Chondrocyte (in vitro differentiated cells): ENCODE measurements at regions not wholly inside any gene's neighbourhood (a gene's known extent, or its start where the extent isn't known, plus 50 kb on each side); places are given as distances from the start of the nearest gene placed in this dataset.

ENCODE experiments used
- DNase-seq: peaks from one replicate; pipeline ENCODE4 v3.0.0; 2021; ENCODE audit warnings: mixed read lengths, low spot score
- H3K27ac Mint-ChIP-seq: one replicate; pipeline ENCODE4 v1.8.0; 2021; ENCODE audit warnings: mild to moderate bottlenecking, moderate library complexity, mixed read lengths; ENCODE audit not compliant: unreplicated experiment
- H3K27me3 Mint-ChIP-seq: 2 replicates; pipeline ENCODE4 v1.8.0; 2021; ENCODE audit warnings: low read depth, mixed read lengths
- H3K36me3 Mint-ChIP-seq: 2 replicates; pipeline ENCODE4 v1.8.0; 2021; ENCODE audit warnings: low read depth, mixed read lengths
- H3K4me1 Mint-ChIP-seq: 2 replicates; pipeline ENCODE4 v1.8.0; 2021; ENCODE audit warnings: low read depth, mild to moderate bottlenecking, mixed read lengths
- H3K4me3 Mint-ChIP-seq: one replicate; pipeline ENCODE4 v1.8.0; 2021; ENCODE audit warnings: mild to moderate bottlenecking, moderate library complexity, mixed read lengths; ENCODE audit not compliant: unreplicated experiment
- H3K9me3 Mint-ChIP-seq: 2 replicates; pipeline ENCODE4 v1.8.0; 2021; ENCODE audit warnings: low read depth, mixed read lengths
- CTCF ChIP-seq: fragments of 200-600 bp; sonication (generic); IDR thresholded peaks from 2 replicates; pipeline ENCODE4 v1.5.0; 2021; ENCODE audit warnings: antibody characterized with exemption, mild to moderate bottlenecking, moderate library complexity

GRCh38 chr4:135065366-135065765, 863.8 kb upstream of the PABPC4L start:
- no peaks in the 10 kb centered on the region for H3K27me3 Mint-ChIP-seq
- no peaks in the 10 kb centered on the region for H3K36me3 Mint-ChIP-seq
- DNase-seq, result no peak
- no peak overlapping the region for H3K27ac Mint-ChIP-seq
- H3K9me3 Mint-ChIP-seq, result no peaks in the 10 kb centered on the region
- no peaks in the 10 kb centered on the region for H3K4me1 Mint-ChIP-seq
- no peak for TF ChIP-seq CTCF
- no peak overlapping the region for H3K4me3 Mint-ChIP-seq

- no peak for DNase-seq
- Mint-ChIP-seq H3K4me3 (no peak overlapping the region), H3K27ac (no peak overlapping the region), H3K9me3 (no peaks in the 10 kb centered on the region), H3K36me3 (no peaks in the 10 kb centered on the region), H3K27me3 (peaks cover 1% of the 10 kb centered on the region), H3K4me1 (no peaks in the 10 kb centered on the region)
- no peak for TF ChIP-seq CTCF
Measured at GRCh38 chr4:135050086-135050717, 848.6 kb upstream of the PABPC4L start.

- no peak for DNase-seq
- TF ChIP-seq CTCF, result no peak
- H3K27ac Mint-ChIP-seq, result no peak overlapping the region
- no peaks in the 10 kb centered on the region for H3K36me3 Mint-ChIP-seq
- no peaks in the 10 kb centered on the region for H3K4me1 Mint-ChIP-seq
- H3K9me3 Mint-ChIP-seq, result peaks cover 2% of the 10 kb centered on the region
- no peaks in the 10 kb centered on the region for H3K27me3 Mint-ChIP-seq
- no peak overlapping the region for H3K4me3 Mint-ChIP-seq
Measured at GRCh38 chr4:135032670-135033069, 831.1 kb upstream of the PABPC4L start.

- Mint-ChIP-seq H3K36me3 (peaks cover 8% of the 10 kb centered on the region), H3K9me3 (peaks cover 15% of the 10 kb centered on the region), H3K4me3 (no peak overlapping the region), H3K27me3 (no peaks in the 10 kb centered on the region), H3K4me1 (peaks cover 2% of the 10 kb centered on the region), H3K27ac (no peak overlapping the region)
- TF ChIP-seq CTCF, result no peak
- no peak for DNase-seq
Measured at GRCh38 chr4:135015771-135016170, 814.2 kb upstream of the PABPC4L start.

- H3K4me1 Mint-ChIP-seq, result peaks cover 2% of the 10 kb centered on the region
- no peaks in the 10 kb centered on the region for H3K27me3 Mint-ChIP-seq
- TF ChIP-seq CTCF, result no peak
- H3K9me3 Mint-ChIP-seq, result no peaks in the 10 kb centered on the region
- no peak for DNase-seq
- no peaks in the 10 kb centered on the region for H3K36me3 Mint-ChIP-seq
- no peak overlapping the region for H3K27ac Mint-ChIP-seq
- H3K4me3 Mint-ChIP-seq, result no peak overlapping the region
Measured at GRCh38 chr4:135007400-135007799, 805.8 kb upstream of the PABPC4L start.
